ENCODE measurements at regions not wholly inside any gene's neighbourhood (a gene's known extent, or its start where the extent isn't known, plus 50 kb on each side); places are given as distances from the start of the nearest gene placed in this dataset.
A peak's percentile ranks its signal among the peaks of the same experiment; 100 is the strongest.

DNA sequence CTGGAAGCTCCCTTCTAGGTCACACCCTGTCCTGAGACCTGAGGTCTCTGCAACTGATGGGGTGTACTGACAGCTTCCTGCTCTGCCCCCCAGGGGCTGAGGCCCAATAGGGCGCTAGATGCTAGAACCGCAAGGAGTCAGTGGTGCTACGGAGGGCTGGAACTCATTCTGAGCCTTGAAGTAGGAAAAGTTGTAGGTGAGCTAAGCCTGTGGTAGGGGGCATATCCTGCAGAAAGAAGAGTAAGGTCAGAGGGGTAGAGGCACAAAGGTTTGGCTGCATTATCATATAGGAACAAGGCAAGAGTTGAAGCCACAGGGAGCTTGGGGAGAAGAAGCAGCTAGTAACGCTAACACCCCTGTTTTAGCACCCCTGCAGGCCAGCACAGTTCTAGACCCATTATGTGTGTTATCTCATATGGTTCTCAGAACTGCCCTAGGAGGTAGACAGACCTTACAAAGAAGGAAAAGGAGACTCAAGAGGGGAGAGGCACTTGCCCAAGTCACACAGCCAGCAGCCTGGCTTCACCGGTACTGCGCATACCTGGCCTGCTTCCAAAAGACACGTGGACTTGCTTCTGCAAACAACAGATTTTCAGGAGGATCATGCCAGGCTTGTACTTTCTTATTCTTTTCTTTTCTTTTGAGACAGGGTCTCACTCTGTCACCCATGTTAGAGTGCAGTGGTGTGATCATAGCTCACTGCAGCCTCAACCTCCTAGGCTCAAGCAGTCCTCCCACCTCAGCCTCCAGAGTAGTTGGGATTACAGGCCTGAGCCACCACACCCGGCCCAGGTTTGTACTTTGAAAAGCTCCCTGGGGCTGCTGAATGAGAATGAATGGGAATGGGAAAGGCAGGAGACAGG, 156.1 kb downstream of the MRPL14 start (continued):
- TF ChIP-seq, protein P1, sequence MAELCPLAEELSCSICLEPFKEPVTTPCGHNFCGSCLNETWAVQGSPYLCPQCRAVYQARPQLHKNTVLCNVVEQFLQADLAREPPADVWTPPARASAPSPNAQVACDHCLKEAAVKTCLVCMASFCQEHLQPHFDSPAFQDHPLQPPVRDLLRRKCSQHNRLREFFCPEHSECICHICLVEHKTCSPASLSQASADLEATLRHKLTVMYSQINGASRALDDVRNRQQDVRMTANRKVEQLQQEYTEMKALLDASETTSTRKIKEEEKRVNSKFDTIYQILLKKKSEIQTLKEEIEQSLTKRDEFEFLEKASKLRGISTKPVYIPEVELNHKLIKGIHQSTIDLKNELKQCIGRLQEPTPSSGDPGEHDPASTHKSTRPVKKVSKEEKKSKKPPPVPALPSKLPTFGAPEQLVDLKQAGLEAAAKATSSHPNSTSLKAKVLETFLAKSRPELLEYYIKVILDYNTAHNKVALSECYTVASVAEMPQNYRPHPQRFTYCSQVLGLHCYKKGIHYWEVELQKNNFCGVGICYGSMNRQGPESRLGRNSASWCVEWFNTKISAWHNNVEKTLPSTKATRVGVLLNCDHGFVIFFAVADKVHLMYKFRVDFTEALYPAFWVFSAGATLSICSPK (IDR thresholded peaks at IDR 0.05; ENCODE audit: borderline replicate concordance), result no peak
- no peak for TF ChIP-seq MAZ (CRISPR knock-in tag; conservative IDR thresholded peaks at IDR 0.05 in 1 of 2, IDR thresholded peaks at IDR 0.05 in 1 of 2)
- no peak for TF ChIP-seq JUNB (CRISPR knock-in tag; conservative IDR thresholded peaks at IDR 0.05)
- peak; percentile 61; the same call in 1 of the 2 replicates for TF ChIP-seq PYGO2 (tag; IDR thresholded peaks at IDR 0.05)
- peak; percentile 21; the same call in 1 of the 2 replicates for TF ChIP-seq SOX6 (IDR thresholded peaks at IDR 0.05)
- TF ChIP-seq, protein P2, sequence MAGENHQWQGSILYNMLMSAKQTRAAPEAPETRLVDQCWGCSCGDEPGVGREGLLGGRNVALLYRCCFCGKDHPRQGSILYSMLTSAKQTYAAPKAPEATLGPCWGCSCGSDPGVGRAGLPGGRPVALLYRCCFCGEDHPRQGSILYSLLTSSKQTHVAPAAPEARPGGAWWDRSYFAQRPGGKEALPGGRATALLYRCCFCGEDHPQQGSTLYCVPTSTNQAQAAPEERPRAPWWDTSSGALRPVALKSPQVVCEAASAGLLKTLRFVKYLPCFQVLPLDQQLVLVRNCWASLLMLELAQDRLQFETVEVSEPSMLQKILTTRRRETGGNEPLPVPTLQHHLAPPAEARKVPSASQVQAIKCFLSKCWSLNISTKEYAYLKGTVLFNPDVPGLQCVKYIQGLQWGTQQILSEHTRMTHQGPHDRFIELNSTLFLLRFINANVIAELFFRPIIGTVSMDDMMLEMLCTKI (IDR thresholded peaks at IDR 0.05; ENCODE audit: partially characterized antibody), result no peak
- no peak for TF ChIP-seq POLR2AphosphoS5 (IDR thresholded peaks at IDR 0.05; ENCODE audit: control insufficient read depth, insufficient read depth, low read depth, low read length)
- TF ChIP-seq MTA3 (IDR thresholded peaks at IDR 0.05; ENCODE audit: borderline replicate concordance), result peak; percentile 12; the same call in 1 of the 2 replicates
- no peak for TF ChIP-seq ZC3H4 (CRISPR knock-in tag; IDR thresholded peaks at IDR 0.05; ENCODE audit: borderline replicate concordance)
- TF ChIP-seq, protein P3, sequence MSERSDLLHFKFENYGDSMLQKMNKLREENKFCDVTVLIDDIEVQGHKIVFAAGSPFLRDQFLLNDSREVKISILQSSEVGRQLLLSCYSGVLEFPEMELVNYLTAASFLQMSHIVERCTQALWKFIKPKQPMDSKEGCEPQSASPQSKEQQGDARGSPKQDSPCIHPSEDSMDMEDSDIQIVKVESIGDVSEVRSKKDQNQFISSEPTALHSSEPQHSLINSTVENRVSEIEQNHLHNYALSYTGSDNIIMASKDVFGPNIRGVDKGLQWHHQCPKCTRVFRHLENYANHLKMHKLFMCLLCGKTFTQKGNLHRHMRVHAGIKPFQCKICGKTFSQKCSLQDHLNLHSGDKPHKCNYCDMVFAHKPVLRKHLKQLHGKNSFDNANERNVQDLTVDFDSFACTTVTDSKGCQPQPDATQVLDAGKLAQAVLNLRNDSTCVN (CRISPR knock-in tag; IDR thresholded peaks at IDR 0.05), result peak; percentile 76; the same call in 1 of the 2 replicates
- no peak for TF ChIP-seq NFXL1 (CRISPR knock-in tag; IDR thresholded peaks at IDR 0.05)
- TF ChIP-seq, protein P4, sequence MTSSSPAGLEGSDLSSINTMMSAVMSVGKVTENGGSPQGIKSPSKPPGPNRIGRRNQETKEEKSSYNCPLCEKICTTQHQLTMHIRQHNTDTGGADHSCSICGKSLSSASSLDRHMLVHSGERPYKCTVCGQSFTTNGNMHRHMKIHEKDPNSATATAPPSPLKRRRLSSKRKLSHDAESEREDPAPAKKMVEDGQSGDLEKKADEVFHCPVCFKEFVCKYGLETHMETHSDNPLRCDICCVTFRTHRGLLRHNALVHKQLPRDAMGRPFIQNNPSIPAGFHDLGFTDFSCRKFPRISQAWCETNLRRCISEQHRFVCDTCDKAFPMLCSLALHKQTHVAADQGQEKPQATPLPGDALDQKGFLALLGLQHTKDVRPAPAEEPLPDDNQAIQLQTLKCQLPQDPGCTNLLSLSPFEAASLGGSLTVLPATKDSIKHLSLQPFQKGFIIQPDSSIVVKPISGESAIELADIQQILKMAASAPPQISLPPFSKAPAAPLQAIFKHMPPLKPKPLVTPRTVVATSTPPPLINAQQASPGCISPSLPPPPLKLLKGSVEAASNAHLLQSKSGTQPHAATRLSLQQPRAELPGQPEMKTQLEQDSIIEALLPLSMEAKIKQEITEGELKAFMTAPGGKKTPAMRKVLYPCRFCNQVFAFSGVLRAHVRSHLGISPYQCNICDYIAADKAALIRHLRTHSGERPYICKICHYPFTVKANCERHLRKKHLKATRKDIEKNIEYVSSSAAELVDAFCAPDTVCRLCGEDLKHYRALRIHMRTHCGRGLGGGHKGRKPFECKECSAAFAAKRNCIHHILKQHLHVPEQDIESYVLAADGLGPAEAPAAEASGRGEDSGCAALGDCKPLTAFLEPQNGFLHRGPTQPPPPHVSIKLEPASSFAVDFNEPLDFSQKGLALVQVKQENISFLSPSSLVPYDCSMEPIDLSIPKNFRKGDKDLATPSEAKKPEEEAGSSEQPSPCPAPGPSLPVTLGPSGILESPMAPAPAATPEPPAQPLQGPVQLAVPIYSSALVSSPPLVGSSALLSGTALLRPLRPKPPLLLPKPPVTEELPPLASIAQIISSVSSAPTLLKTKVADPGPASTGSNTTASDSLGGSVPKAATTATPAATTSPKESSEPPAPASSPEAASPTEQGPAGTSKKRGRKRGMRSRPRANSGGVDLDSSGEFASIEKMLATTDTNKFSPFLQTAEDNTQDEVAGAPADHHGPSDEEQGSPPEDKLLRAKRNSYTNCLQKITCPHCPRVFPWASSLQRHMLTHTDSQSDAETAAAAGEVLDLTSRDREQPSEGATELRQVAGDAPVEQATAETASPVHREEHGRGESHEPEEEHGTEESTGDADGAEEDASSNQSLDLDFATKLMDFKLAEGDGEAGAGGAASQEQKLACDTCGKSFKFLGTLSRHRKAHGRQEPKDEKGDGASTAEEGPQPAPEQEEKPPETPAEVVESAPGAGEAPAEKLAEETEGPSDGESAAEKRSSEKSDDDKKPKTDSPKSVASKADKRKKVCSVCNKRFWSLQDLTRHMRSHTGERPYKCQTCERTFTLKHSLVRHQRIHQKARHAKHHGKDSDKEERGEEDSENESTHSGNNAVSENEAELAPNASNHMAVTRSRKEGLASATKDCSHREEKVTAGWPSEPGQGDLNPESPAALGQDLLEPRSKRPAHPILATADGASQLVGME (CRISPR knock-in tag; IDR thresholded peaks at IDR 0.05), result no peak; the same call in 1 of the 2 replicates
- TF ChIP-seq RFX1 (IDR thresholded peaks at IDR 0.05), result no peak
- TF ChIP-seq COPS2 (conservative IDR thresholded peaks at IDR 0.05), result no peak
- TF ChIP-seq NR4A1 (CRISPR knock-in tag; IDR thresholded peaks at IDR 0.05), result 0 out of 2 replicates have a peak, but pooled peaks have one; percentile 5
- TF ChIP-seq NR4A1 (tag; IDR thresholded peaks at IDR 0.05), result 0 out of 2 replicates have a peak, but pooled peaks have one; percentile 45
- 0 out of 2 replicates have a peak, but pooled peaks have one; percentile 33 for TF ChIP-seq ZKSCAN1 (IDR thresholded peaks at IDR 0.05; ENCODE audit: low read depth, low read length)
- no peak for TF ChIP-seq ZNF324 (CRISPR knock-in tag; IDR thresholded peaks at IDR 0.05)

All from K562 (cell line).